Fibroblast of lung (primary cell): ENCODE measurements at regions not wholly inside any gene's neighbourhood (a gene's known extent, or its start where the extent isn't known, plus 50 kb on each side); places are given as distances from the start of the nearest gene placed in this dataset.

ENCODE experiments used
- DNase-seq, 2 donors: peaks; one replicate each; pipeline versions ENCODE4 v3.0.0 to v3.0.0-alpha.2; 2010; ENCODE audit warnings: low read depth in 2 of 2
- H2AFZ ChIP-seq: 2 replicates; pipeline ENCODE4 v1.5.1; 2012; ENCODE audit warnings: low read length, control low read depth, inconsistent platforms
- H3K27ac ChIP-seq: 2 replicates; pipeline ENCODE4 v1.5.1; 2011; ENCODE audit warnings: low read length, control low read depth; ENCODE audit not compliant: insufficient read depth
- H3K27me3 ChIP-seq: 2 replicates; pipeline ENCODE4 v1.5.1; 2011; ENCODE audit warnings: mild to moderate bottlenecking, low read length; ENCODE audit not compliant: control insufficient read depth, insufficient read depth
- H3K36me3 ChIP-seq: 2 replicates; pipeline ENCODE4 v1.5.1; 2011; ENCODE audit warnings: low read length; ENCODE audit not compliant: control insufficient read depth, insufficient read depth
- H3K4me1 ChIP-seq: 2 replicates; pipeline ENCODE4 v1.5.1; 2011; ENCODE audit warnings: low read length; ENCODE audit not compliant: control insufficient read depth, insufficient read depth; ENCODE audit errors: extremely low read depth
- H3K4me2 ChIP-seq: 2 replicates; pipeline ENCODE4 v1.5.1; 2011; ENCODE audit warnings: low read length, control low read depth; ENCODE audit not compliant: insufficient read depth; ENCODE audit errors: extremely low read depth
- H3K4me3 ChIP-seq, 4 experiments: fragments of 200-600 bp in 1 of 4; sonication (generic) in 1 of 4; replicated peaks in 1 of 4; 2 replicates each; pipeline ENCODE4 v1.5.1; 2011 to 2016; ENCODE audit warnings: low read length in 4 of 4, low read depth in 3 of 4, mild to moderate bottlenecking in 3 of 4, control low read depth in 2 of 4, inconsistent platforms in 1 of 4, mixed read lengths in 1 of 4; ENCODE audit not compliant: insufficient read depth in 1 of 4; ENCODE audit errors: control extremely low read depth in 1 of 4
- H3K79me2 ChIP-seq: 2 replicates; pipeline ENCODE4 v1.5.1; 2012; ENCODE audit warnings: mild to moderate bottlenecking, low read length, inconsistent platforms; ENCODE audit not compliant: control insufficient read depth, insufficient read depth
- H3K9ac ChIP-seq: 2 replicates; pipeline ENCODE4 v1.5.1; 2011; ENCODE audit warnings: mild to moderate bottlenecking, low read length, control low read depth; ENCODE audit not compliant: insufficient read depth
- H3K9me3 ChIP-seq: 2 replicates; pipeline ENCODE4 v1.5.1; 2012; ENCODE audit warnings: low read depth, low read length; ENCODE audit not compliant: control insufficient read depth, insufficient read depth
- H4K20me1 ChIP-seq: 2 replicates; pipeline ENCODE4 v1.5.1; 2011; ENCODE audit warnings: low read length; ENCODE audit not compliant: control insufficient read depth, insufficient read depth; ENCODE audit errors: extremely low read depth
- CTCF ChIP-seq, 2 donors: IDR thresholded peaks in 1 of 2; conservative IDR thresholded peaks in 1 of 2; 1 replicate in 1 of 2; 2 replicates in 1 of 2; pipeline ENCODE4 v1.5.1; 2011 to 2012; ENCODE audit warnings: low read length in 2 of 2, control low read depth in 1 of 2, inconsistent platforms in 1 of 2, low read depth in 1 of 2, mild to moderate bottlenecking in 1 of 2
- EZH2 ChIP-seq: IDR thresholded peaks from 2 replicates; pipeline ENCODE4 v1.5.1; 2012; ENCODE audit warnings: low read length, control low read depth, mild to moderate bottlenecking; ENCODE audit errors: missing control alignments

DNA sequence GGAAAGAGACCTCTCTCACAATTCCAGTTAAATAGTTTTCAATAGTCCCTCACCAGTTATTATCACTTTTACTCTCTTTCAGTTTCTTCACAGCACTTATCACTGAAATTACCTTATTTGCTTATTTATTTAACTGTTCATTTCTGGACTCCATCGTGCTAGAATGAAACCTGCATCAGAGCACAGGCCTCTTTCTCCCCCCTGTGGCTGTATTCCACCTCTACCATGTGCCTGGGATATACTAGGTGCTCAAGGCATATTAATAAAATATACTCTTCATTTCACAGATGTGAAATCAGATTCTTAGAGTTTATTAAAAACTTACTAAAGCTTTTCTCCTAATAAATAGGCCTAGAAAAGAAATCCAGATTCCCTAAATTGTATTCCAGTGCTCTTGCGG, 308.9 kb upstream of the MON1B start:
- Histone ChIP-seq H3K9me3 (no peaks in the 10 kb centered on the region), H3K9ac (no peak overlapping the region), H3K27ac (no peak overlapping the region), H3K27me3 (no peaks in the 10 kb centered on the region), H3K36me3 (no peaks in the 10 kb centered on the region), H2AFZ (no peak overlapping the region), H3K79me2 (no peaks in the 10 kb centered on the region), H4K20me1 (no peaks in the 10 kb centered on the region), H3K4me1 (no peaks in the 10 kb centered on the region), H3K4me2 (no peak overlapping the region), H3K4me3 (no peak overlapping the region)
- TF ChIP-seq EZH2, result no peak
- no peak for TF ChIP-seq CTCF (conservative IDR thresholded peaks at IDR 0.05 in 1 of 2, IDR thresholded peaks at IDR 0.05 in 1 of 2; ENCODE audit: low read depth in 1 of 2, low read length in 2 of 2)
- DNase-seq, result no peak

- Histone ChIP-seq H4K20me1 (no peaks in the 10 kb centered on the region), H3K9me3 (no peaks in the 10 kb centered on the region), H2AFZ (no peak overlapping the region), H3K27me3 (no peaks in the 10 kb centered on the region), H3K4me1 (no peaks in the 10 kb centered on the region), H3K9ac (no peak overlapping the region), H3K79me2 (no peaks in the 10 kb centered on the region), H3K4me2 (no peak overlapping the region), H3K36me3 (no peaks in the 10 kb centered on the region), H3K4me3 (no peak overlapping the region), H3K27ac (no peak overlapping the region)
- no peak for DNase-seq
- TF ChIP-seq CTCF (conservative IDR thresholded peaks at IDR 0.05 in 1 of 2, IDR thresholded peaks at IDR 0.05 in 1 of 2; ENCODE audit: low read depth in 1 of 2, low read length in 2 of 2) (no peak), EZH2 (no peak)
Observed at GRCh38 chr16:76883076-76883475, 307.9 kb upstream of the MON1B start.

GRCh38 chr16:76885776-76886537, 305.0 kb upstream of the MON1B start:
- Histone ChIP-seq H3K4me1 (no peaks in the 10 kb centered on the region), H3K9me3 (no peaks in the 10 kb centered on the region), H3K4me2 (no peak overlapping the region), H3K27ac (no peak overlapping the region), H3K9ac (no peak overlapping the region), H2AFZ (no peak overlapping the region), H3K79me2 (no peaks in the 10 kb centered on the region), H3K4me3 (no peak overlapping the region), H4K20me1 (no peaks in the 10 kb centered on the region), H3K36me3 (no peaks in the 10 kb centered on the region), H3K27me3 (no peaks in the 10 kb centered on the region)
- DNase-seq, result no peak
- TF ChIP-seq EZH2 (no peak), CTCF (conservative IDR thresholded peaks at IDR 0.05 in 1 of 2, IDR thresholded peaks at IDR 0.05 in 1 of 2; ENCODE audit: low read depth in 1 of 2, low read length in 2 of 2) (no peak)
